Breast epithelium (tissue), 3 donors: ENCODE measurements at regions not wholly inside any gene's neighbourhood (a gene's known extent, or its start where the extent isn't known, plus 50 kb on each side); places are given as distances from the start of the nearest gene placed in this dataset.

ENCODE experiments used
- POLR2A ChIP-seq: fragments of 450-650 bp; IDR thresholded peaks from one replicate; pipeline ENCODE4 v1.6.1; 2016; ENCODE audit warnings: antibody characterized with exemption, mild to moderate bottlenecking, moderate library complexity
- POLR2AphosphoS5 ChIP-seq, 3 donors: sonication (generic); formaldehyde crosslinking; IDR thresholded peaks; one replicate each; pipeline ENCODE4 v1.6.1; 2017; ENCODE audit warnings: antibody characterized with exemption in 3 of 3
- TF ChIP-seq, protein P1 (sequence below), 3 donors: fragments of 450-650 bp; IDR thresholded peaks; one replicate each; pipeline ENCODE4 v1.5.1; 2016 to 2017; ENCODE audit warnings: antibody characterized with exemption in 3 of 3, mild to moderate bottlenecking in 3 of 3, moderate library complexity in 3 of 3

- no peak for TF ChIP-seq POLR2AphosphoS5 (IDR thresholded peaks at IDR 0.05)
- TF ChIP-seq, protein P1, sequence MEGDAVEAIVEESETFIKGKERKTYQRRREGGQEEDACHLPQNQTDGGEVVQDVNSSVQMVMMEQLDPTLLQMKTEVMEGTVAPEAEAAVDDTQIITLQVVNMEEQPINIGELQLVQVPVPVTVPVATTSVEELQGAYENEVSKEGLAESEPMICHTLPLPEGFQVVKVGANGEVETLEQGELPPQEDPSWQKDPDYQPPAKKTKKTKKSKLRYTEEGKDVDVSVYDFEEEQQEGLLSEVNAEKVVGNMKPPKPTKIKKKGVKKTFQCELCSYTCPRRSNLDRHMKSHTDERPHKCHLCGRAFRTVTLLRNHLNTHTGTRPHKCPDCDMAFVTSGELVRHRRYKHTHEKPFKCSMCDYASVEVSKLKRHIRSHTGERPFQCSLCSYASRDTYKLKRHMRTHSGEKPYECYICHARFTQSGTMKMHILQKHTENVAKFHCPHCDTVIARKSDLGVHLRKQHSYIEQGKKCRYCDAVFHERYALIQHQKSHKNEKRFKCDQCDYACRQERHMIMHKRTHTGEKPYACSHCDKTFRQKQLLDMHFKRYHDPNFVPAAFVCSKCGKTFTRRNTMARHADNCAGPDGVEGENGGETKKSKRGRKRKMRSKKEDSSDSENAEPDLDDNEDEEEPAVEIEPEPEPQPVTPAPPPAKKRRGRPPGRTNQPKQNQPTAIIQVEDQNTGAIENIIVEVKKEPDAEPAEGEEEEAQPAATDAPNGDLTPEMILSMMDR (IDR thresholded peaks at IDR 0.05), result no peak
- no peak for TF ChIP-seq POLR2A
Measured at GRCh38 chr4:160894128-160894527, 1269.7 kb downstream of the FSTL5 start.
